Lower leg skin (tissue), 3 donors: ENCODE measurements at regions not wholly inside any gene's neighbourhood (a gene's known extent, or its start where the extent isn't known, plus 50 kb on each side); places are given as distances from the start of the nearest gene placed in this dataset.
"Not testable (repeated sequence)": the region's sequence is repeated elsewhere in the genome, so short reads cannot be mapped to it uniquely, and the experiment has no call there.

Experiments used
- CTCF ChIP-seq, 3 donors: fragments of 450-650 bp; IDR thresholded peaks; one replicate each; pipeline ENCODE4 v1.5.1; 2016; ENCODE audit warnings: antibody characterized with exemption in 3 of 3, mild to moderate bottlenecking in 3 of 3, moderate library complexity in 2 of 3
- POLR2A ChIP-seq, 2 donors: fragments of 450-650 bp; IDR thresholded peaks; one replicate each; pipeline ENCODE4 v1.6.1; 2016 to 2017; ENCODE audit warnings: antibody characterized with exemption in 2 of 2, mild to moderate bottlenecking in 1 of 2, moderate library complexity in 1 of 2

- not testable (repeated sequence) for TF ChIP-seq CTCF, POLR2A (IDR thresholded peaks at IDR 0.05)
These were observed 138.2 kb upstream of the NKX1-1 start for GRCh38 chr4:1544435-1544834.
